PC-3 (cell line): ENCODE measurements at regions not wholly inside any gene's neighbourhood (a gene's known extent, or its start where the extent isn't known, plus 50 kb on each side); places are given as distances from the start of the nearest gene placed in this dataset.

Source experiments
- ATAC-seq: fragments of 200-7000 bp; cut with Tn5 transposase; 2 replicates; pipeline ENCODE4 v1.9.1; 2020; ENCODE audit warnings: mild to moderate bottlenecking, moderate library complexity
- BruUV-seq: library from RNA; stranded (reverse); fragments of 400-500 nt; replicated peaks from 2 replicates; lab custom pipeline; 2021; lab: Mats Ljungman, UMichigan
- CTCF ChIA-PET: fragments of 300-600 bp; sonication (Branson Sonifier 250); formaldehyde crosslinking; loops from one replicate; lab custom pipeline; 2022; ENCODE audit warnings: antibody characterized with exemption; lab: Charles Lee
- POLR2A ChIA-PET: fragments of 300-600 bp; sonication (Branson Sonifier 250); formaldehyde crosslinking; loops from one replicate; lab custom pipeline; 2022; ENCODE audit warnings: antibody characterized with exemption; ENCODE audit not compliant: unreplicated experiment; lab: Charles Lee
- DNase-seq: peaks from one replicate; pipeline ENCODE4 v3.0.0-alpha.2; 2015
- H2AFZ ChIP-seq: fragments of 300-600 bp; sonication (generic); 2 replicates; pipeline ENCODE4 v1.6.0; 2016; ENCODE audit warnings: antibody characterized with exemption, low read length
- H3F3A ChIP-seq: fragments of 300-600 bp; sonication (generic); one replicate; pipeline ENCODE4 v1.6.0; 2017; ENCODE audit warnings: antibody characterized with exemption, low read length, control low read depth, mild to moderate bottlenecking; ENCODE audit not compliant: unreplicated experiment
- H3K27ac ChIP-seq: fragments of 300-600 bp; sonication (generic); 2 replicates; pipeline ENCODE4 v1.5.1; 2016; ENCODE audit warnings: mild to moderate bottlenecking, low read length
- H3K27me3 ChIP-seq: fragments of 300-600 bp; sonication (generic); 2 replicates; pipeline ENCODE4 v1.6.1; 2016; ENCODE audit warnings: low read length, mixed read lengths
- H3K36me3 ChIP-seq: fragments of 300-600 bp; sonication (generic); 2 replicates; pipeline ENCODE4 v1.6.1; 2016; ENCODE audit warnings: low read depth, mixed run types, low read length, mixed read lengths
- H3K4me1 ChIP-seq: fragments of 300-600 bp; sonication (generic); 2 replicates; pipeline ENCODE4 v1.5.1; 2016; ENCODE audit warnings: low read length; ENCODE audit not compliant: insufficient read depth
- H3K4me2 ChIP-seq: fragments of 300-600 bp; sonication (generic); 2 replicates; pipeline ENCODE4 v1.6.0; 2016; ENCODE audit warnings: low read length
- H3K4me3 ChIP-seq: fragments of 300-600 bp; sonication (generic); 2 replicates; pipeline ENCODE4 v1.5.1; 2016; ENCODE audit warnings: mild to moderate bottlenecking, low read length, mixed read lengths
- H3K79me2 ChIP-seq: fragments of 300-600 bp; sonication (generic); 2 replicates; pipeline ENCODE4 v1.6.1; 2017; ENCODE audit warnings: low read length, mixed read lengths
- H3K9ac ChIP-seq: fragments of 300-600 bp; sonication (generic); 2 replicates; pipeline ENCODE4 v1.6.0; 2016; ENCODE audit warnings: mild to moderate bottlenecking, low read length
- H3K9me2 ChIP-seq: fragments of 300-600 bp; sonication (generic); replicated peaks from 2 replicates; pipeline ENCODE4 v1.6.1; 2016; ENCODE audit warnings: mixed run types, low read length, mixed read lengths
- H3K9me3 ChIP-seq: fragments of 300-600 bp; sonication (generic); 2 replicates; pipeline ENCODE4 v1.6.1; 2016; ENCODE audit warnings: low read length, mixed read lengths
- H4K20me1 ChIP-seq: fragments of 300-600 bp; sonication (generic); 2 replicates; pipeline ENCODE4 v1.6.1; 2016; ENCODE audit warnings: low read length, mixed read lengths
- CTCF ChIP-seq: fragments of 300-600 bp; sonication (generic); conservative IDR thresholded peaks from 2 replicates; pipeline ENCODE4 v1.5.1; 2017; ENCODE audit warnings: antibody characterized with exemption, low read depth, mild to moderate bottlenecking, low read length
- EZH2 ChIP-seq: fragments of 300-600 bp; sonication (generic); IDR thresholded peaks from one replicate; pipeline ENCODE4 v1.6.1; 2017; ENCODE audit warnings: antibody characterized with exemption, mild to moderate bottlenecking, low read length; ENCODE audit not compliant: unreplicated experiment
- EZH2phosphoT487 ChIP-seq: fragments of 300-600 bp; sonication (generic); IDR thresholded peaks from 2 replicates; pipeline ENCODE4 v1.6.1; 2018; ENCODE audit warnings: mild to moderate bottlenecking, antibody characterized with exemption, low read length, borderline replicate concordance
- intact Hi-C: fragments of 100-400 bp; cut with micrococcal nuclease; formaldehyde crosslinking; loops from 2 replicates; pipeline ENCODE4 v1.9.0; 2023

GRCh38 chr5:56386046-56386445 is 152.9 kb upstream of the ANKRD55 start:
- BruUV-seq = no TSS peak
- Histone ChIP-seq H3K27ac (no peak overlapping the region), H3K27me3 (no peaks in the 10 kb centered on the region), H2AFZ (no peak overlapping the region), H3K36me3 (no peaks in the 10 kb centered on the region), H3K9me3 (no peaks in the 10 kb centered on the region), H3K79me2 (no peaks in the 10 kb centered on the region), H3K9me2 (no peaks in the 10 kb centered on the region), H3K9ac (no peak overlapping the region), H3K4me3 (no peak overlapping the region), H3K4me2 (no peak overlapping the region), H3F3A (no peaks in the 10 kb centered on the region), H3K4me1 (no peaks in the 10 kb centered on the region), H4K20me1 (no peaks in the 10 kb centered on the region)
- no peak for ATAC-seq
- TF ChIP-seq EZH2phosphoT487 (no peak), EZH2 (no peak), CTCF (no peak)
- DNase-seq = no peak
- POLR2A ChIA-PET = no interaction called here
- CTCF ChIA-PET = no interaction called here
- intact Hi-C loops = no loop called here

DNA sequence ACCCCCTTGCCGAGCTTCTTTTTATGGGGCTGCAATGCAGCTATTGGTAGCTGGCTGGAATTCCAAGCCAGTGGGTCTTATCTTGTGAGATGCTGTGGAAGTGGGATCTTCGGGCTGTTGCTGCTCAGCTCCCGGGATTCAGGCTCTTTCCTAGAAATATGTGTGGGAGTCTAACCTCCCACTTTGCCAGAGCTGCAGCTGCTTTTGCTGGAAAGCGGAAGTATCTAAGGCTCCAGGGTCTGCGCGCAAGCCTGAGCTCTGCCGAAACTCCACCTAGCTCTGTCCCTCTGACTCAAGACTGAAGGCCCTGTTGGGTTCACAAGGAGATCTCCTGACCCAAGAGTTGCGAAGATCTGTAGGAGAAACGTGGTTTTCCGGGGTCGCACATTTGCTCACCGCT is 151.1 kb upstream of the ANKRD55 start:
- no peaks in the 10 kb centered on the region for H3F3A ChIP-seq
- ChIA-PET POLR2A (no interaction called here), CTCF (no interaction called here)
- no peaks in the 10 kb centered on the region for H3K36me3 ChIP-seq
- H3K4me1 ChIP-seq = no peaks in the 10 kb centered on the region
- H3K9me3 ChIP-seq = no peaks in the 10 kb centered on the region
- H3K27ac ChIP-seq = no peak overlapping the region
- no peak overlapping the region for H3K9ac ChIP-seq
- no peaks in the 10 kb centered on the region for H3K27me3 ChIP-seq
- intact Hi-C loops = no loop called here
- no TSS peak for BruUV-seq
- H3K9me2 ChIP-seq = no peaks in the 10 kb centered on the region
- H3K79me2 ChIP-seq = no peaks in the 10 kb centered on the region
- no peak overlapping the region for H2AFZ ChIP-seq
- no peak overlapping the region for H3K4me2 ChIP-seq
- no peaks in the 10 kb centered on the region for H4K20me1 ChIP-seq
- no peak for ATAC-seq
- no peak overlapping the region for H3K4me3 ChIP-seq
- TF ChIP-seq CTCF = no peak
- TF ChIP-seq EZH2 = no peak
- no peak for TF ChIP-seq EZH2phosphoT487
- DNase-seq = no peak

DNA sequence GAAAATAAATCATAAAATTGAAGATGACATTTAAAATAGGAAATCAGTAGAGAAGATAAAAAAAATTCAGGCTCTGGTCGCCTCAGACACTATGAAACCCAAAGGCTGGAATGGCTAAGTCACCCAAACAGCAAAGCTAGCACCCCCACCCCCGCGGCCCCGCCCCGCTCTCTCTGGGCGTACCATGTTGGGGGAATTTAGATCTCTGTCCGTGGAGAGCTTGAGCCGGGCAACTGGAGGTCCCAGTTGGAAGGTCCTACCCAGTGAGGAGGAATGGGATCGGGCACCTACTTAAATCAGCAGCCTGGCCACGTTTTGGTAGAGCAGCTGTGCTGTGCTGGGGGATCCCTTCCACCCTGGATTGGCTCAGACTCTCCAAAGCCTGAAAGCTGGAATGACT is 150.6 kb upstream of the ANKRD55 start:
- H3K4me2 ChIP-seq = no peak overlapping the region
- intact Hi-C loops = no loop called here
- H4K20me1 ChIP-seq = no peaks in the 10 kb centered on the region
- no peak overlapping the region for H3K27ac ChIP-seq
- H3F3A ChIP-seq = no peaks in the 10 kb centered on the region
- H3K9me3 ChIP-seq = no peaks in the 10 kb centered on the region
- ATAC-seq (no peak), DNase-seq (no peak)
- no peaks in the 10 kb centered on the region for H3K9me2 ChIP-seq
- no peaks in the 10 kb centered on the region for H3K36me3 ChIP-seq
- BruUV-seq = no TSS peak
- no peaks in the 10 kb centered on the region for H3K4me1 ChIP-seq
- no peaks in the 10 kb centered on the region for H3K27me3 ChIP-seq
- TF ChIP-seq EZH2 (no peak), CTCF (no peak), EZH2phosphoT487 (no peak)
- H2AFZ ChIP-seq = no peak overlapping the region
- no peak overlapping the region for H3K9ac ChIP-seq
- ChIA-PET POLR2A (no interaction called here), CTCF (no interaction called here)
- H3K4me3 ChIP-seq = no peak overlapping the region
- H3K79me2 ChIP-seq = no peaks in the 10 kb centered on the region
